ENCODE measurements at regions not wholly inside any gene's neighbourhood (a gene's known extent, or its start where the extent isn't known, plus 50 kb on each side); places are given as distances from the start of the nearest gene placed in this dataset.

DNA sequence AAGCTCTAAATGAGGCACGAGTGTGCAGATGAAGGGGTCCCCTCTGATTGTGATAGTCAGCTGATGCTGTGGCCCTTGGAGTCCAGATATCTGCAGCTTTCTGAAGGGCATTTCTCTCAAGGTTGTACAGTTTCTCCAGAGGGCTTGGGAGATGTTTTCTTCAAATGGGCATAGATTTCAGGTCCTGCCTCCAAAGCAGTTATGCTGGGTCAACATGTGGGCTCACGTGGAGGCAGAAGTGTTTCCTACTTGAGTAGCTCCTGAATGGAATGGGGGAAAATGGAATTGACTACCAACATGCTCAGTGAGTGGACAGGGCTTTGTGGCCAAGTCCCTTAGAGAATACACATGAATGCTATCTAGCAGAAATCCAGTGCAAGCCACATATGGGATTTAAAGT is 360.7 kb downstream of the SAMD5 start:
- DNase-seq = no peak

GRCh38 chr6:147869869-147870268 is 361.4 kb downstream of the SAMD5 start:
- DNase-seq = no peak

DNA sequence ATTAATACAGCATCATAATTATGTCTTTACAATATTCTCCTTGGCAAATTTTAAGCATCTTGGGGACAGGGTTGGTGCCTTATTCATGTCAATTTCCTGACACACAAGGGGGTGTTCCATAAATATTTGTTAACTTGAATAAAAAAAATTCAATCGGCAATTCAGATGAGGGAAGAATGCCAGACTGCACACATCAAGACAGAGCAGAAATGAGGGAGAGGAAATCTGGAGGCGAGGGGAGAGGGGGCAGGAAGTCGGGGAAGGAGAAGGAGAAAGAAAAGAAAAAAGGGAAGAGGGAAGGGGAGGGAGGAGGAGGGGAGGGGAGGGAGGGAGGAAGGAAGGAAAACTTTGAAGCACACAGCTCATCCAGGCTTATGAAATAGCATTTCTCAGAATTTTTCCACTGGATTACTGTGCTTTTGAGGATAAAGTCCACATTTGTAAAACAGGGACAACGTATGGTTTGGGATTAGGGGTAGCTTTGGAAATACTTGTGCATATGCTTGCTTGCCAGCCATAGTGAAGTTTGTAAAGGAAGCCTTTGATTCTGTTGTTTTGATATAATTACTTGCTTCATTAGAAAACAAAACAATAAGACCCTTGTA is 362.1 kb downstream of the SAMD5 start:
- no peak for DNase-seq

GRCh38 chr6:147872002-147872401 is 363.5 kb downstream of the SAMD5 start:
- DNase-seq = no peak

DNA sequence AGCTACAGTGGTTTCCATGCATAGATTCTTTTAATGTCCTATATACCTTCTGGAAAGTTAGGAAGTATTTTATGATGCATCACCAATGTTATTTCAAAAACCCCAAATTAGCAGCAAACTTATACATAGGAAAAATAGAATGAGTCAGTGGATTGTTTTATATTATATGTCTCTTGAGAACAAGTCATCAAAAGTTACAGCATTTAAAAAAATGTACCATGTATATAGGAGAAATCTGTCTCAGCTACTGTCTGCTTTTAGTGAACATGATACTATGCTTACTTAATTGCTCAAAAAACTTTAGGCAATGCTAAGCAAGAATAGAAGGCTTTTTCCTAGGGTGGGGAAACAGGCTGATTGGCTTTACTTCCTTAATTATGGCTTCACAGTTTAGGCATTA is 365.3 kb downstream of the SAMD5 start:
- DNase-seq = no peak

- DNase-seq = no peak
Observed at GRCh38 chr6:147874322-147874721, 365.8 kb downstream of the SAMD5 start.

GRCh38 chr6:147879031-147879580 is 370.6 kb downstream of the SAMD5 start:
- no peak for DNase-seq

- DNase-seq = no peak
Observed at GRCh38 chr6:147881432-147881831, 372.9 kb downstream of the SAMD5 start.

DNA sequence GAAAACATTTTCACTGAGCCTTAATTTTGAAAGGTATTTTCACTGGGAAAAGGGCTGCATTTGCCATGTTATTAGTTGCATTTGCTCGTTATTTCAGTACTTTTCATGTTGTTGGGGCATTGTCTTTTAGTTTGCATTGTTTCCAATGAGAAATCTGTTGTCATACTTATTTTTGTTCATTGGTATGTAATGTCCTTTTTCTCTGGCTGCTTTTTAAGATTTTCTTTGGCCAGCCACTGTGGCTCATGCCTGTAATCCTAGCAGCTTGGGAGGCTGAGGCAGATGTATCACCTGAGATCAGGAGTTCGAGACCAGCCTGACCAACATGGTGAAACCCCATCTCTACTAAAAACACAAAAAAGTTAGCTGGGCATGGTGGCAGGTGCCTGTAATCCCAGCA is 379.9 kb downstream of the SAMD5 start:
- no peak for DNase-seq

DNA sequence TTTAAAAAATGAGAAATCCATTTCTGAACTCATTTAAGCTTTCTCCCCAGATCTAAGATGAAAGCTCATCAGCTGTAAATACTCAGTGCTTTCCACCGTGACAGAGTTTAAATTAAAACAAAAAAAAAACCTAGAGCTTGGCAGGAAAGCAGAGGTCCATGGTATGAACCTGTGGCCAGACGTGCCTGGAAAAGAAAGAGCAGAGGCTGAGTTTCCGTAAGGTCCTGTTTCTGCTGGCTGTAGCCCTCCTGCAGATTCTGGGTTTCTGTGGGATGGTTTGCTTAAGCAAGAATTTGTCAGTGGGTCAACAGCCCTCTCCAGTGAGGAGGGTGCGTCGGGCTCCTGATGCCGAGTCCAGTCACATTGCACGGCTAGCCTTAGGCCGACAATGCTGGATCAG is 383.2 kb downstream of the SAMD5 start:
- no peak for DNase-seq

DNA sequence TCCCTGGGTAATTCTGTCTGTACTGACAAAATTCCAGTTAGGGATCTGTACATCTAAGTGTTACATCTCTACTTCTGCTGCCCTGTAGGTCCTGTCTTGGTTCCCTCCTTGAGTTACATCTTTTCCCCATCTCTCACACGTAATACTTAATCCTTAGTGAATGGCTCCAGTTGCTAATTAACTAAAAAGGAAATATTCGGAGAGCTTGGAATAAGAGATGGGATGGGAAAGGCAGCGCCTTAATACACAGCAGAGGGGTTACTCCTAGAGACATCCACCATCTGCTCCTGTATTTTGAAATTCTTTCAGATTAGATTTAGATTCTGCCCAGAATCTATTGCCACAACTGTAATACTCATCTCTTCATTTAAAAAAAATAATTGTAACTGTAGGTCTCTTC is 384.0 kb downstream of the SAMD5 start:
- no peak for DNase-seq

- no peak for DNase-seq
Observed at GRCh38 chr6:147895272-147895671, 386.8 kb downstream of the SAMD5 start.

DNA sequence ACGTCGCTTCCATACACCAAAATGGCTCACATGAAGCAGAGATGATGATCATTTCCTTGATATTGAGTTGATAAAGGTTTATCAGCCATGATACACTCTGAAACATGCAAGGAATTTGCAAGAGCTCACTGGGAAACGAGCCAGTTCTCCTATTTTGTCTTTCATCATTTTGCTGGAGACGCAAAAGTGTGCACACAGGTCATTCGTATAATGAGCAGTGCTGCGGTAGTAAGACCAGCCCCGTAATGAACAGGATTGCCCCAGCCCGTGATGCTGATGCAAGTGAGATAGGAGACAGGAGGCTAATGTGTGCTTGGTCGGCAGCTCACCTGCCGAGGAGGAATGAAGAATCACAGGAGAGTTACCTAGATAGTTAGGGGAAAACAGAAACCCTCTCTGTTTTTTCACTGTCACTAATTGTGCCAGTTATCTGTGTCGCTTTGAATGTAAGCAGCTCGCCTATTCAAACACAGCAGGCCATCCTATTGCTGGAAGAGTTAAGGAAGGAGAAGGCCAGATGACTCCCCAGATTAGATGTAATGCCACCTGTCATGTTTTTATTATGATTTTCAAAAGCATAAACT is 391.8 kb downstream of the SAMD5 start:
- DNase-seq = no peak

- DNase-seq = no peak
Observed at GRCh38 chr6:147903321-147903720, 394.8 kb downstream of the SAMD5 start.

GRCh38 chr6:147903931-147904330 is 395.4 kb downstream of the SAMD5 start:
- DNase-seq = no peak

GRCh38 chr6:147904416-147904815 is 395.9 kb downstream of the SAMD5 start:
- DNase-seq = no peak

DNA sequence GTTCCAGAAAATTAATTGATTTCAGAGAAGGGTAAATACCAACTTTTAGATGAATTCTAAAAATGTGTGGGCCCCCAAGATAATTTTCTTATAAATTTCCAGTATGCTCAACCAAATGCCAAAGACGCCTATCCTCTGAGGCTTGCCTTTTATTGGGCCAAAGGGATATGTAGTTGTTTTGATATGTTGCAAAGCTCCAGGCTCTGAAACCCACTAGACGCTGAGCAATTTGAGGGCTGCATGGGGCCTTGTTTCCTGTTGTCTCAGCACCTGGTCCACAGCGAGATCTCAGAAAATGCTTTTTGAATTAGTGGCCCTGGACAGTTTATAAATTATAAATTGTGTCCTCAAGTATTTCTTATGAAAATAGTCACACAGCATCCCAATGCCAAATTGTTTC is 397.2 kb downstream of the SAMD5 start:
- no peak for DNase-seq

DNA sequence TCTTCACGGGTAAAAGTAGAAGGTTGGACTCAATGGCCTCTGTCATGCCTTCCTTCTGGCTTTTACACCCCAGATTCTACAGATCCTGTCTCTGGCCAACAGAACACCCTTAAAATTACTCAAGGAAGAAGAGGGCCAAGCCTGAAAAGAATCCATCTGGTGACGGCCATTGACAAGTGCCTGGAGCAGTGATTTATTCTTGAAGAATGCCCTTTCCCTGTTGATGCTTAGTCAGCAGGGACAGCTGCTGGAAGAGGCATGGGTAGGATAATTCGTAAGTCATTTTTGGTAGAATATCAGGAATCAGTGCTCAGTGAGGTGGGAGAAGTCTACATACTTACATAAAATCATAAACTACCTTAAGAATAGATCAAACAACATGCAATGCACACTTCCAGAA is 397.9 kb downstream of the SAMD5 start:
- DNase-seq = no peak

- no peak for DNase-seq
Observed at GRCh38 chr6:147909640-147910039, 401.1 kb downstream of the SAMD5 start.

- DNase-seq = no peak
Observed at GRCh38 chr6:147910281-147910680, 401.8 kb downstream of the SAMD5 start.

DNA sequence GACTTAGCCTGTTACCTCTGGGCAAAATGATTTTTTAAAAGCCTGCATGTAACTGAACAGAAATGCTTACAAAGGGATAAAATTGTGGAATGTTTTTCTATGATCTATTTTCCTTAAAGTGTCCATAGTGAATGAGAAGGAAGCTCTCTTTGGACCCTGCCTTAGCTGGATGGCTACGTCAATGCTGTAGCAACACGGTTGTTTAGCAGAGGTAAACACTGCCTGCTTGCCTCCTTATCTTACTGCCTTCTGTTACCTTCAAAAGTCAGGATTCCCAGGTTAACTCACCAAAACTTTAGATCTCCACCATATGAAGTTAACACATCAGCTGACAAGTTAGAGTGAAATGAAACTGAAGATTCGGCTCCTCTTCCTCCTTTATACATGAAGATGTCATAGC is 402.6 kb downstream of the SAMD5 start:
- no peak for DNase-seq

DNA sequence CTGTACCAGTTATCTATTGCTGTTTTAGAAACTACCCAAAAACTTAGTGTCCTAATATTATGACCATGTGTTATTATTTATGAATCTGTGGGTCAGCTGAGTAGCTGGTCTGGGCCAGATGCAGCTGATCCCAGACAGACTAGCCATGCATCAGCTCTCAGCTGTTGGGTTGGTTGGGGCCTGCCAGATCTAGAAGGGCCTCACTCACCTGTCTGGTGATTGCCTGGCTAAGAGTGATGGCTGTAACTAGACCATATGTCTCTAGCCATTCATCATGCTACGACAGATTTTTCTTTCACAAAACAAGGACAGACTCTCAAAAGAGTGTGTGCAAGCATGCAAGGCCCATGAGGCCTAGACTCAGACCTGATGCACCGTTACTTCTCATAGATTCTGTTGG is 403.2 kb downstream of the SAMD5 start:
- no peak for DNase-seq

DNA sequence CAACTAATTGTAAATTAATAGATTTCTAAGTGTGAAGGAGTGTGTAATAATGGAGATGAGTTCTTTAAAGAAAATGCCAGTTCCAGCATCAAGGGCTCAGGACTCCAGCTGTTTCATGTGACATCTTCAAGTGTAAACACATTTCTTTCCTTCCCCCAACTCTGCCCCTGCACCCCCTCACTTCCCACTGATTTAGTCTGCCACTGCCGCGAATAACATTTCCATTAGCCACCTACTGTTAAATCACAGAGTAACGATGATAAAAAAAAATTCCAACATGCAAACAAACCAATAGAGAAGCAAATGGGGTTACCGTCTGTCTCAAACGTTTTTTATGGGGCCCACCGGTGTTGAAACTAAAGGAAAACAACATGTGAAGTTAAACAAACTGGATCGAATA is 414.3 kb downstream of the SAMD5 start:
- DNase-seq = no peak

GRCh38 chr6:147924598-147924997 is 416.1 kb downstream of the SAMD5 start:
- no peak for DNase-seq

GRCh38 chr6:147925826-147926225 is 416.8 kb upstream of the SASH1 start:
- DNase-seq = no peak
